Tibial artery (tissue), 4 donors: ENCODE measurements at regions not wholly inside any gene's neighbourhood (a gene's known extent, or its start where the extent isn't known, plus 50 kb on each side); places are given as distances from the start of the nearest gene placed in this dataset.

Experiments
- DNase-seq, 2 donors: peaks; one replicate each; pipeline ENCODE4 v3.0.0-alpha.2; 2019
- H3K27ac ChIP-seq, 2 donors: fragments of 200-600 bp; sonication (generic) in 1 of 2; 1 replicate in 1 of 2; 2 replicates in 1 of 2; pipeline ENCODE4 v1.5.1; 2018 to 2019; ENCODE audit warnings: mild to moderate bottlenecking in 1 of 2
- H3K27me3 ChIP-seq, 2 donors: fragments of 200-600 bp; sonication (generic) in 1 of 2; one replicate each; pipeline versions ENCODE4 v1.5.1 to v1.6.0; 2016 to 2019
- H3K36me3 ChIP-seq, 3 donors: fragments of 200-600 bp; sonication (generic) in 2 of 3; one replicate each; pipeline ENCODE4 v1.5.1; 2016 to 2019; ENCODE audit warnings: mild to moderate bottlenecking in 2 of 3
- H3K4me1 ChIP-seq, 4 donors: fragments of 200-600 bp; sonication (generic) in 2 of 4; 1 replicate in 3 of 4; 2 replicates in 1 of 4; pipeline ENCODE4 v1.5.1; 2016 to 2019
- H3K4me3 ChIP-seq, 2 donors: fragments of 200-600 bp; sonication (generic) in 1 of 2; 1 replicate in 1 of 2; 2 replicates in 1 of 2; pipeline ENCODE4 v1.5.1; 2018 to 2019; ENCODE audit warnings: mild to moderate bottlenecking in 2 of 2
- H3K9me3 ChIP-seq, 3 donors: fragments of 200-600 bp; sonication (generic) in 1 of 3; one replicate each; pipeline ENCODE4 v1.5.1; 2016 to 2019
- CTCF ChIP-seq, 2 experiments: fragments of 200-600 bp in 1 of 2; fragments of 450-650 bp in 1 of 2; IDR thresholded peaks; one replicate each; pipeline ENCODE4 v1.5.1; 2017 to 2019; ENCODE audit warnings: antibody characterized with exemption in 2 of 2, mild to moderate bottlenecking in 1 of 2, moderate library complexity in 1 of 2
- intact Hi-C: fragments of 100-400 bp; cut with DNase I; formaldehyde crosslinking; loops from one replicate; pipeline ENCODE4 v1.15.0; 2023; ENCODE audit warnings: low total_unique reads

- no peaks in the 10 kb centered on the region for H3K36me3 ChIP-seq
- no peaks in the 10 kb centered on the region for H3K4me1 ChIP-seq
- H3K4me3 ChIP-seq: no peak overlapping the region
- intact Hi-C loops: no loop called here
- no peaks in the 10 kb centered on the region for H3K27me3 ChIP-seq
- H3K27ac ChIP-seq: no peak overlapping the region
- H3K9me3 ChIP-seq: no peaks in the 10 kb centered on the region
- no peak for TF ChIP-seq CTCF (IDR thresholded peaks at IDR 0.05)
- no peak for DNase-seq
Observed at GRCh38 chr4:178105242-178105641, 663.0 kb upstream of the AGA start.

- no peak overlapping the region for H3K27ac ChIP-seq
- DNase-seq: peak in 1 of 2 donors; percentile 48
- intact Hi-C loops: no loop called here
Observed at GRCh38 chr4:178136736-178137345, 694.6 kb upstream of the AGA start.

GRCh38 chr4:178137732-178138471 lies 695.7 kb upstream of the AGA start:
- DNase-seq: peak in 1 of 2 donors; percentile 46
- no peak for TF ChIP-seq CTCF (IDR thresholded peaks at IDR 0.05)
- Histone ChIP-seq H3K4me3 (no peak overlapping the region), H3K27ac (no peak overlapping the region), H3K4me1 (no peaks in the 10 kb centered on the region), H3K36me3 (no peaks in the 10 kb centered on the region), H3K27me3 (no peaks in the 10 kb centered on the region), H3K9me3 (peaks cover 0 to 4% (median 0%) of the 10 kb centered on the region in 3 donors)
- intact Hi-C loops: no loop called here

More at GRCh38 chr4:178136736-178137345, 694.6 kb upstream of the AGA start:
- H3K9me3 ChIP-seq: peaks cover 0 to 4% (median 0%) of the 10 kb centered on the region in 3 donors
- H3K27me3 ChIP-seq: no peaks in the 10 kb centered on the region
- H3K36me3 ChIP-seq: no peaks in the 10 kb centered on the region
- H3K4me3 ChIP-seq: no peak overlapping the region
- H3K4me1 ChIP-seq: no peaks in the 10 kb centered on the region
- no peak for TF ChIP-seq CTCF (IDR thresholded peaks at IDR 0.05)

GRCh38 chr4:178138491-178138890 lies 696.3 kb upstream of the AGA start:
- Histone ChIP-seq H3K9me3 (peaks cover 0 to 4% (median 0%) of the 10 kb centered on the region in 3 donors), H3K27ac (no peak overlapping the region), H3K36me3 (no peaks in the 10 kb centered on the region), H3K27me3 (no peaks in the 10 kb centered on the region), H3K4me3 (no peak overlapping the region), H3K4me1 (no peaks in the 10 kb centered on the region)
- no peak for TF ChIP-seq CTCF (IDR thresholded peaks at IDR 0.05)
- intact Hi-C loops: no loop called here
- no peak for DNase-seq

GRCh38 chr4:178140326-178140915 lies 698.2 kb upstream of the AGA start:
- H3K36me3 ChIP-seq: no peaks in the 10 kb centered on the region
- TF ChIP-seq CTCF (IDR thresholded peaks at IDR 0.05): no peak
- H3K27me3 ChIP-seq: no peaks in the 10 kb centered on the region
- no peaks in the 10 kb centered on the region for H3K4me1 ChIP-seq
- H3K27ac ChIP-seq: no peak overlapping the region
- no peak for DNase-seq
- H3K9me3 ChIP-seq: peaks cover 0 to 4% (median 0%) of the 10 kb centered on the region in 3 donors
- H3K4me3 ChIP-seq: no peak overlapping the region
- intact Hi-C loops: no loop called here
